Mesothelial cell of epicardium (in vitro differentiated cells): ENCODE measurements at regions not wholly inside any gene's neighbourhood (a gene's known extent, or its start where the extent isn't known, plus 50 kb on each side); places are given as distances from the start of the nearest gene placed in this dataset. TPM values are rescaled to one million over a fixed set of nuclear protein-coding genes. Genes with fewer than 3 reads are reported as not detected.

Source experiments
- DNase-seq, 2 experiments: peaks; one replicate each; pipeline ENCODE4 v3.0.0; 2021; ENCODE audit warnings: low spot score in 2 of 2; ENCODE audit not compliant: unreplicated experiment in 2 of 2
- H3K27ac Mint-ChIP-seq: 2 replicates; pipeline ENCODE4 v1.8.0; 2021; ENCODE audit warnings: mixed read lengths
- H3K27me3 Mint-ChIP-seq: 2 replicates; pipeline ENCODE4 v1.8.0; 2021; ENCODE audit warnings: low read depth, mixed read lengths
- H3K36me3 Mint-ChIP-seq: 2 replicates; pipeline ENCODE4 v1.8.0; 2021; ENCODE audit warnings: mixed read lengths
- H3K4me1 Mint-ChIP-seq: 2 replicates; pipeline ENCODE4 v1.8.0; 2021; ENCODE audit warnings: mixed read lengths
- H3K4me3 Mint-ChIP-seq: 2 replicates; pipeline ENCODE4 v1.8.0; 2021; ENCODE audit warnings: mild to moderate bottlenecking, moderate library complexity, mixed read lengths
- H3K9me3 Mint-ChIP-seq: 2 replicates; pipeline ENCODE4 v1.8.0; 2021; ENCODE audit warnings: mixed read lengths
- microRNA-seq: library from miRNA; unstranded; fragments of <30 nt; microRNA quantifications from one replicate; pipeline ENCODE4 v1.2.0, GENCODE V29; 2021; ENCODE audit warnings: inconsistent platforms, mixed read lengths
- TF ChIP-seq, protein P1 (sequence below): fragments of 200-600 bp; sonication (generic); IDR thresholded peaks from one replicate; pipeline ENCODE4 v1.5.0; 2021; ENCODE audit warnings: antibody characterized with exemption; ENCODE audit not compliant: unreplicated experiment

DNA sequence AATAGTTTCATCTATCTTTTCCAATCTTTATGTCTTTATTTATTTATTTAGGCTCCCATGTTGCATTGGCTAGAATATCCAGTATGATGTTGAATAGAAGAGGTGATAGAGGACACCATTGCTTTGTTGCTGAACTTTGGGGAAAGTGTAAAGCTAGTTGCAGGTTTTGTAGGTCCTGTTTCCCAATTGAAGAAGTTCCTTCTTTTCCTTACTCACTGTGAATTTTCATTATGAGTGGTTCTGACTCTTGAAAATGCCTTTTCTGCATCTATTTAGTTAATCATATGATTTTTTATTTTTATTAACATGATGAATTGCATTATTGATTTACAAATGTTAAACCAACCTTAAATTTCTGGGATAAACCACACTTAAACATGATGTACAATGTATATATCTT is 58.9 kb upstream of the NR3C1 start:
- Mint-ChIP-seq H3K36me3 (no peaks in the 10 kb centered on the region), H3K4me3 (no peak overlapping the region), H3K4me1 (peaks cover 4% of the 10 kb centered on the region), H3K27ac (no peak overlapping the region), H3K9me3 (peaks cover 14% of the 10 kb centered on the region), H3K27me3 (no peaks in the 10 kb centered on the region)
- TF ChIP-seq, protein P1, sequence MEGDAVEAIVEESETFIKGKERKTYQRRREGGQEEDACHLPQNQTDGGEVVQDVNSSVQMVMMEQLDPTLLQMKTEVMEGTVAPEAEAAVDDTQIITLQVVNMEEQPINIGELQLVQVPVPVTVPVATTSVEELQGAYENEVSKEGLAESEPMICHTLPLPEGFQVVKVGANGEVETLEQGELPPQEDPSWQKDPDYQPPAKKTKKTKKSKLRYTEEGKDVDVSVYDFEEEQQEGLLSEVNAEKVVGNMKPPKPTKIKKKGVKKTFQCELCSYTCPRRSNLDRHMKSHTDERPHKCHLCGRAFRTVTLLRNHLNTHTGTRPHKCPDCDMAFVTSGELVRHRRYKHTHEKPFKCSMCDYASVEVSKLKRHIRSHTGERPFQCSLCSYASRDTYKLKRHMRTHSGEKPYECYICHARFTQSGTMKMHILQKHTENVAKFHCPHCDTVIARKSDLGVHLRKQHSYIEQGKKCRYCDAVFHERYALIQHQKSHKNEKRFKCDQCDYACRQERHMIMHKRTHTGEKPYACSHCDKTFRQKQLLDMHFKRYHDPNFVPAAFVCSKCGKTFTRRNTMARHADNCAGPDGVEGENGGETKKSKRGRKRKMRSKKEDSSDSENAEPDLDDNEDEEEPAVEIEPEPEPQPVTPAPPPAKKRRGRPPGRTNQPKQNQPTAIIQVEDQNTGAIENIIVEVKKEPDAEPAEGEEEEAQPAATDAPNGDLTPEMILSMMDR: no peak
- no peak for DNase-seq

DNA sequence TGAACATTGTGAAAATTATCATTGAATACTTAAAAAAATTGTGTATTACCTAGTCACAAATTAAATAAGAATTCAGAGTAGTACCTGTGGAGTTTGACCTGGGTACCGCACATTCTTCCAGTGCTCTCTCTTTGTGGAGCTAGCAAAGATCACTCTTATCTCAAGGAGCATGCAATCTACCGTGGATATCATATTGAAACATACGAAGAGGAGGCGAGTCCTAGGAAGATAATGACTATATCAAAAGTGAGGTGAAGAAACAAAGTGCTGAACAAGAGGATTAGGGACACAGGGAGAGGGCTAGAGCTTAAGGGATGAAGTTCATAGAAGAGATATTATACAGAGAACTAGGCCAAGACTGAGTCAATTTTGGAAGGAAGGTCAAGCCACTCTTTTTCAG is 55.9 kb upstream of the NR3C1 start:
- Mint-ChIP-seq H3K27ac (no peak overlapping the region), H3K36me3 (no peaks in the 10 kb centered on the region), H3K9me3 (peaks cover 5% of the 10 kb centered on the region), H3K4me1 (peaks cover 8% of the 10 kb centered on the region), H3K4me3 (no peak overlapping the region), H3K27me3 (no peaks in the 10 kb centered on the region)
- DNase-seq: no peak
- TF ChIP-seq, protein P1: no peak

DNA sequence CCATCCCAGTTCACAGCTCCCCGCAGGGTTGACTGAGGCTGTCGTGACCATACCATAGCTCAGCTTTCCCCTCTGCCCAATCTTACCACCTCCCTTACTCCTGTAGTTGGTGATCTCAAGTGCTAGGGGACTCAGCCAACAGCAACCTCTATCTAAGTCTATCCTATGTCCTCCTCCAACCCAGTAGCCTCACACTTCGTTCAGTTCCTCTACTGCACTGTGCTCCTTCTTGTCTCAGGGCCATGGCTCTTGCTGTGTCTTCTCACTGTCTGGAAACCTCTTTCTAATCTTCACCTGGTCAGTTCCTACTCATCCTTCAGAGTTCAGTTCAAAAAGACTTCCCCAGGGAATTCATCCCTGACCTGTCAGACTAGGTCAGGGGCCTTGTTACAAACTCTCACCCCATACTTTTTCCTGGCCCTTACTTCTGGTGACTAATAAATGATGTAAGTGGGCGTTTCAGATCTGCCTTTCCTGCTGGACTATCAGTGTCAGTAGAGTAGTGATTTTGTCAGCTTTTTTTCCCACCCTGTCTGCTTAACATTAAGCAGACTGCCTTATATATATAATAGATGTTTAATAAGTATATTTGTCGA is 53.6 kb upstream of the NR3C1 start:
- Mint-ChIP-seq H3K27me3 (no peaks in the 10 kb centered on the region), H3K4me1 (peaks cover 8% of the 10 kb centered on the region), H3K27ac (no peak overlapping the region), H3K4me3 (no peak overlapping the region), H3K9me3 (no peaks in the 10 kb centered on the region), H3K36me3 (no peaks in the 10 kb centered on the region)
- TF ChIP-seq, protein P1: no peak
- no peak for DNase-seq

DNA sequence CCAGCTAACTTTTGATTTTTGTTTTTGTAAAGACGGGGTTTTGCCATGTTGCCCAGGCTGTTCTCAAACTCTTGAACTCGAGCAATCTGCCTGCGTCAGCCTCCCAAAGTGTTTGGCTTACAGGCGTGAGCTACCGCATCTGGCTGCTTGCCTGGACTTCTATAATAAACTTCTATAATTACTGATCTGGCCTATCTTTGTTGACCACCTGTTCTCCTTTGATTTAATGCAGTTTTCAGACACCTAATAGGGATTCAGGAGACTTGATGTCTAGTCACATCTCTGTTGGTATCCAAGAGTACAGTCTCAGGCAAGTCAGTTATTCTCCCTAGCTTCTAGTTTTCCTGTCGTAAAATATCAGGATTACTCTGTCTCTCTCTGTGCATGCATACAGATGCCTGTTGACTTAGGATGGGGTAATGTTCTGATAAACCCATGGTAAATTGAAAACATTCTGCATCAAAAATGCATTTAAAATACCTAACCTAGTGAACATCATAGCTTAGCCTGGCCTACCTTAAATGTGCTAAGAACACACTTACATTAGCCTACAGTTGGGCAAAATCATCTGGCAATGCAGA is 51.5 kb upstream of the NR3C1 start:
- no peak for DNase-seq
- H3K36me3 Mint-ChIP-seq: no peaks in the 10 kb centered on the region
- peaks cover 9% of the 10 kb centered on the region for H3K4me1 Mint-ChIP-seq
- no peaks in the 10 kb centered on the region for H3K9me3 Mint-ChIP-seq
- H3K27ac Mint-ChIP-seq: no peak overlapping the region
- TF ChIP-seq, protein P1: no peak
- no peaks in the 10 kb centered on the region for H3K27me3 Mint-ChIP-seq
- no peak overlapping the region for H3K4me3 Mint-ChIP-seq

DNA sequence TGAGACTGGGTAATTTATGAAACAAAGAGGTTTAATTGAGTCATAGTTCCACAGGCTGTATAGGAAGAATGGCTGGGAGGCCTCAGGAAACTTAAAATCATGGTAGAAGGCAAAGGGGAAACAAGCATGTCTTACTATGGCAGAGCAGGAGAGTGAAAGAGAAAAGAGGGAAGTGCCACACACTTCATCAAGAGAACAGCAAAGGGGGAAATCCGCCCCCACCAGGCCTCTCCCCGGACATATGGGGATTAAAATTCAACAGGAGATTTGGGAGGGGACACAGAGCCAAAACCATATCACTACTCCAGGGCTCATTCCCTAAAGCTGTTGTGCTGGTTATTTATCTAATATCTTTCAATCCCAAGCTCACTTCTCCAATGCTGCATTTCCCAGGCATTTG is 50.2 kb upstream of the NR3C1 start:
- Mint-ChIP-seq H3K9me3 (no peaks in the 10 kb centered on the region), H3K27me3 (no peaks in the 10 kb centered on the region), H3K36me3 (no peaks in the 10 kb centered on the region), H3K4me1 (peaks cover 9% of the 10 kb centered on the region), H3K27ac (no peak overlapping the region), H3K4me3 (no peak overlapping the region)
- TF ChIP-seq, protein P1: no peak
- no peak for DNase-seq

Small RNAs in the stretch of these regions (microRNA-seq; reads per million reads assigned to microRNA genes)
- gene MIR5197: not detected
